GM19328 (cell line): ENCODE measurements at regions not wholly inside any gene's neighbourhood (a gene's known extent, or its start where the extent isn't known, plus 50 kb on each side); places are given as distances from the start of the nearest gene placed in this dataset.
A peak's percentile ranks its signal among the peaks of the same experiment; 100 is the strongest.

ENCODE experiments used
- ATAC-seq: cut with Tn5 transposase; IDR thresholded peaks from one replicate; pipeline ENCODE4 v1.9.1; 2021; ENCODE audit warnings: mild to moderate bottlenecking, moderate library complexity; ENCODE audit not compliant: unreplicated experiment

- ATAC-seq, result no peak
Observed at GRCh38 chr10:70966646-70967553, 78.5 kb upstream of the PCBD1 start.

- ATAC-seq, result no peak
Observed at GRCh38 chr10:70967591-70968587, 79.5 kb upstream of the PCBD1 start.

- no peak for ATAC-seq
Observed at GRCh38 chr10:70969188-70969587, 80.8 kb upstream of the PCBD1 start.

- no peak for ATAC-seq
Observed at GRCh38 chr10:70970830-70971229, 82.5 kb upstream of the PCBD1 start.

- ATAC-seq, result no peak
Observed at GRCh38 chr10:70973275-70973674, 84.9 kb upstream of the PCBD1 start.

GRCh38 chr10:70974351-70974901, 86.1 kb upstream of the PCBD1 start:
- no peak for ATAC-seq

GRCh38 chr10:70974920-70975319, 86.6 kb upstream of the PCBD1 start:
- ATAC-seq, result no peak

GRCh38 chr10:70976063-70976695, 87.8 kb upstream of the PCBD1 start:
- ATAC-seq, result no peak

GRCh38 chr10:70977625-70978024, 89.3 kb upstream of the PCBD1 start:
- ATAC-seq, result no peak

GRCh38 chr10:70978181-70978580, 89.8 kb upstream of the PCBD1 start:
- ATAC-seq, result no peak

- no peak for ATAC-seq
Observed at GRCh38 chr10:70978816-70979480, 90.6 kb upstream of the PCBD1 start.

- ATAC-seq, result no peak
Observed at GRCh38 chr10:70980687-70981086, 92.3 kb upstream of the PCBD1 start.

GRCh38 chr10:70981171-70981836, 92.9 kb upstream of the PCBD1 start:
- no peak for ATAC-seq

- no peak for ATAC-seq
Observed at GRCh38 chr10:70981936-70982335, 93.6 kb upstream of the PCBD1 start.

GRCh38 chr10:70982443-70982842, 94.1 kb upstream of the PCBD1 start:
- peak; percentile 77 for ATAC-seq

GRCh38 chr10:70984986-70985722, 96.8 kb upstream of the PCBD1 start:
- no peak for ATAC-seq

GRCh38 chr10:70985824-70986622, 97.7 kb upstream of the PCBD1 start:
- no peak for ATAC-seq

GRCh38 chr10:70986623-70986950, 98.2 kb upstream of the PCBD1 start:
- ATAC-seq, result no peak
